GM12878 (cell line): ENCODE measurements at regions not wholly inside any gene's neighbourhood (a gene's known extent, or its start where the extent isn't known, plus 50 kb on each side); places are given as distances from the start of the nearest gene placed in this dataset.

Source experiments
- ATAC-seq: fragments of 200-7000 bp; cut with Tn5 transposase; 3 replicates; pipeline ENCODE4 v1.9.1; 2020; ENCODE audit warnings: mild to moderate bottlenecking, moderate library complexity
- BruUV-seq: library from RNA; stranded (reverse); fragments of 400-500 nt; replicated peaks from 2 replicates; lab custom pipeline; 2021; lab: Mats Ljungman, UMichigan
- CTCF ChIA-PET: fragments of 300-600 bp; sonication (Branson Sonifier 250); formaldehyde crosslinking; extraction: SDS; loops from one replicate; lab custom pipeline; 2021; ENCODE audit warnings: inconsistent platforms; lab: Yijun Ruan, JAX
- POLR2A ChIA-PET: fragments of 350-600 bp; formaldehyde crosslinking; extraction: SDS; loops from one replicate; lab custom pipeline; 2021; ENCODE audit warnings: inconsistent platforms; lab: Charles Lee
- RAD21 ChIA-PET: fragments of 300-600 bp; sonication (Branson Sonifier 250); formaldehyde crosslinking; loops from one replicate; lab custom pipeline; 2023; ENCODE audit warnings: antibody characterized with exemption; ENCODE audit not compliant: unreplicated experiment; lab: Charles Lee
- SMC1A ChIA-PET: fragments of 300-600 bp; sonication (Branson Sonifier 250); formaldehyde crosslinking; loops from one replicate; lab custom pipeline; 2023; ENCODE audit not compliant: unreplicated experiment, uncharacterized antibody; lab: Charles Lee
- DNase-seq: peaks from one replicate; pipeline ENCODE4 v3.0.0-alpha.2; 2011; ENCODE audit warnings: low read depth, low spot score
- FAIRE-seq: peaks from 3 replicates; lab custom pipeline; 2011; peaks lifted over from hg19 to GRCh38; lab: Jason Lieb, UNC
- H2AFZ ChIP-seq: 2 replicates; pipeline ENCODE4 v1.6.0; 2011; ENCODE audit warnings: low read depth, low read length, control low read depth; ENCODE audit not compliant: control insufficient read depth
- H3K27ac ChIP-seq: 2 replicates; pipeline ENCODE4 v1.5.1; 2011; ENCODE audit warnings: control low read depth; ENCODE audit not compliant: control insufficient read depth, insufficient read depth
- H3K27me3 ChIP-seq, 2 experiments: replicated peaks in 1 of 2; 2 replicates each; pipeline versions ENCODE4 v1.6.0 to v1.6.1; 2011; ENCODE audit warnings: low read length in 1 of 2; ENCODE audit not compliant: control insufficient read depth in 2 of 2, insufficient read depth in 2 of 2
- H3K36me3 ChIP-seq, 2 experiments: 2 replicates each; pipeline ENCODE4 v1.5.1; 2011; ENCODE audit warnings: low read length in 1 of 2; ENCODE audit not compliant: control insufficient read depth in 2 of 2, insufficient read depth in 2 of 2
- H3K4me1 ChIP-seq: 2 replicates; pipeline ENCODE4 v1.6.1; 2011; ENCODE audit warnings: mild to moderate bottlenecking, low read length, moderate library complexity, mixed read lengths; ENCODE audit not compliant: control insufficient read depth, insufficient read depth
- H3K4me2 ChIP-seq: 2 replicates; pipeline ENCODE4 v1.6.0; 2011; ENCODE audit warnings: control low read depth; ENCODE audit not compliant: control insufficient read depth, insufficient read depth
- H3K4me3 ChIP-seq: fragments of 200-600 bp; sonication (generic); 2 replicates; pipeline ENCODE4 v1.5.1; 2016
- H3K79me2 ChIP-seq: 2 replicates; pipeline ENCODE4 v1.6.0; 2011; ENCODE audit warnings: low read length; ENCODE audit not compliant: control insufficient read depth, insufficient read depth
- H3K9ac ChIP-seq: 2 replicates; pipeline ENCODE4 v1.8.0; 2011; ENCODE audit warnings: low read length, control low read depth, mixed read lengths; ENCODE audit not compliant: control insufficient read depth, insufficient read depth
- H3K9me3 ChIP-seq: replicated peaks from 3 replicates; pipeline ENCODE4 v1.5.1; 2011; ENCODE audit warnings: mild to moderate bottlenecking, low read length; ENCODE audit not compliant: control insufficient read depth, insufficient read depth
- H4K20me1 ChIP-seq: 2 replicates; pipeline ENCODE4 v1.6.0; 2011; ENCODE audit not compliant: control insufficient read depth, insufficient read depth
- BRCA1 ChIP-seq: IDR thresholded peaks from 2 replicates; pipeline ENCODE4 v1.6.1; 2011; ENCODE audit warnings: low read depth, low read length, improper control_type of control experiment
- EED ChIP-seq: sonication (generic); IDR thresholded peaks from 2 replicates; pipeline ENCODE4 v1.6.1; 2016; ENCODE audit warnings: antibody characterized with exemption, low read depth
- FOXM1 ChIP-seq: IDR thresholded peaks from 2 replicates; pipeline ENCODE4 v1.6.1; 2012; ENCODE audit warnings: low read depth, mild to moderate bottlenecking, inconsistent platforms, low read length, moderate library complexity
- GABPA ChIP-seq: IDR thresholded peaks from 2 replicates; pipeline ENCODE4 v1.6.1; 2014; ENCODE audit warnings: antibody characterized with exemption, low read depth, mild to moderate bottlenecking, inconsistent platforms
- MYC ChIP-seq: IDR thresholded peaks from 2 replicates; pipeline ENCODE4 v1.6.1; 2011; ENCODE audit warnings: mild to moderate bottlenecking, low read length, moderate library complexity, inconsistent platforms; ENCODE audit not compliant: insufficient read depth, insufficient replicate concordance, insufficient read length, severe bottlenecking
- NBN ChIP-seq: fragments of 450-650 bp; IDR thresholded peaks from 2 replicates; pipeline ENCODE4 v1.6.1; 2016
- NFXL1 ChIP-seq: fragments of 450-650 bp; IDR thresholded peaks from 2 replicates; pipeline ENCODE4 v1.6.1; 2017; ENCODE audit warnings: antibody characterized with exemption, mild to moderate bottlenecking, borderline replicate concordance
- STAT3 ChIP-seq: IDR thresholded peaks from 2 replicates; pipeline ENCODE4 v1.6.1; 2011; ENCODE audit warnings: low read depth, low read length, improper control_type of control experiment
- ZNF207 ChIP-seq: fragments of 450-650 bp; IDR thresholded peaks from 2 replicates; pipeline ENCODE4 v1.6.1; 2014; ENCODE audit warnings: antibody characterized with exemption, mild to moderate bottlenecking, borderline replicate concordance
- WGBS: methylation state at CpG from one replicate; pipeline ENCODE4 v1.1.6; 2016; ENCODE audit warnings: low lambda C conversion rate; ENCODE audit not compliant: insufficient replicate concordance, insufficient coverage; ENCODE audit errors: missing lambda C conversion rate; 5-methylcytosine and 5-hydroxymethylcytosine counted together
- in situ Hi-C: fragments of 300-500 bp; cut with MboI; formaldehyde crosslinking; loops from 9 replicates; pipeline ENCODE4 v1.14.3; 2018; ENCODE audit warnings: mixed read lengths
- intact Hi-C: fragments of 100-400 bp; cut with micrococcal nuclease; formaldehyde crosslinking; loops from one replicate; pipeline ENCODE4 v1.14.2; 2022; ENCODE audit not compliant: unreplicated experiment
- TF ChIP-seq, protein P1 (sequence below): fragments of 450-650 bp; IDR thresholded peaks from 2 replicates; pipeline ENCODE4 v1.6.1; 2017; ENCODE audit warnings: antibody characterized with exemption, mild to moderate bottlenecking, moderate library complexity

DNA sequence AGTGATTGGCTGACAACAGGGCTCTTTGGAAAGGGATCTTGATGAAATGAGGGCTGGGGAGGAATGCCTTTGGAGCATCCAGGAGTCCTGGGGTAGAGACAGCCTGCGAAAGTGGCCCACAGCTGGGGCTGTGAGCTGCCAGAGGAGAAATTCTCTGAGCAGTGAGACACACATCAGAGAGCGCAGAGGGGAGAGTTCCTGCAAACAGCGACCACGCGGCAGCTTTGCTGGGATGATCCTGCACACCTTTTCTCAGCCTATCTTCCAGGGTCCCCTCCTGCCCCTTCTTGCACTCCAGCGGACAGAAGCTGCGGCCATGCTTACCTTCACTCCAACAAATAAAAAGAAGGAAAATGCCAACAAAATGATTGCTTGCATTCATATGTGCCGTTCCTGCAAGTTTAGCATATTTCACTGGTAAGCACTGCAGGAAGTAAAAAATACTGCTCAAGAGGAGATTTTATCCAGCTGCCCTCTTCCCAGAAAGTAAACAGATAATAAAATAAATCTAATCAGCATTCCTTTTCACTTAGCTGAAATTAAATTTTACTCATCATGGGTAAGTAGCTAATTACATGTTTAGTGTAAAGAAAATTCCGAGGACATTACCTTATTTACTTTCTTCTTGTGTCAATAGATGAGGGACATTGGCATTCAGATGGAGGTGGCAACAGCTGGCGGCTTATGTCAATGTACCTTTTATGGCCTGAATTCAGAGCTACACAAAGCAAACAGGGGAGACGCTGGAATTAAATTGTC lies 339.9 kb upstream of the ARID1B start:
- no peak overlapping the region for H3K27ac ChIP-seq
- no peak for FAIRE-seq
- no peak overlapping the region for H2AFZ ChIP-seq
- H3K27me3 ChIP-seq: no peaks in the 10 kb centered on the region; a peak in 1 of 4 replicates
- H3K9ac ChIP-seq: no peak overlapping the region
- ChIA-PET POLR2A (no interaction called here), SMC1A (interaction anchor here (1.5 kb wide), 1 partner anchor 14 kb away, joined by 4 read pairs; no protein-coding TSS in a partner anchor), RAD21 (interaction anchor here (0.8 kb wide), 1 partner anchor 390 kb away, joined by 3 read pairs; no protein-coding TSS in a partner anchor)
- no peaks in the 10 kb centered on the region for H3K79me2 ChIP-seq
- BruUV-seq: no TSS peak
- ATAC-seq: no peak
- no peaks in the 10 kb centered on the region for H3K36me3 ChIP-seq
- H3K9me3 ChIP-seq: no peaks in the 10 kb centered on the region; the same call in 2 of the 3 replicates
- H3K4me3 ChIP-seq: no peak overlapping the region
- WGBS: 59% methylated on average over 11 of the region's 11 CpGs
- H3K4me1 ChIP-seq: no peaks in the 10 kb centered on the region
- no peak overlapping the region for H3K4me2 ChIP-seq
- DNase-seq: no peak
- no peaks in the 10 kb centered on the region for H4K20me1 ChIP-seq
- TF ChIP-seq BRCA1 (no peak), MYC (no peak), FOXM1 (no peak), STAT3 (no peak), NFXL1 (no peak), GABPA (no peak), EED (no peak), NBN (no peak), ZNF207 (no peak)
- TF ChIP-seq, protein P1, sequence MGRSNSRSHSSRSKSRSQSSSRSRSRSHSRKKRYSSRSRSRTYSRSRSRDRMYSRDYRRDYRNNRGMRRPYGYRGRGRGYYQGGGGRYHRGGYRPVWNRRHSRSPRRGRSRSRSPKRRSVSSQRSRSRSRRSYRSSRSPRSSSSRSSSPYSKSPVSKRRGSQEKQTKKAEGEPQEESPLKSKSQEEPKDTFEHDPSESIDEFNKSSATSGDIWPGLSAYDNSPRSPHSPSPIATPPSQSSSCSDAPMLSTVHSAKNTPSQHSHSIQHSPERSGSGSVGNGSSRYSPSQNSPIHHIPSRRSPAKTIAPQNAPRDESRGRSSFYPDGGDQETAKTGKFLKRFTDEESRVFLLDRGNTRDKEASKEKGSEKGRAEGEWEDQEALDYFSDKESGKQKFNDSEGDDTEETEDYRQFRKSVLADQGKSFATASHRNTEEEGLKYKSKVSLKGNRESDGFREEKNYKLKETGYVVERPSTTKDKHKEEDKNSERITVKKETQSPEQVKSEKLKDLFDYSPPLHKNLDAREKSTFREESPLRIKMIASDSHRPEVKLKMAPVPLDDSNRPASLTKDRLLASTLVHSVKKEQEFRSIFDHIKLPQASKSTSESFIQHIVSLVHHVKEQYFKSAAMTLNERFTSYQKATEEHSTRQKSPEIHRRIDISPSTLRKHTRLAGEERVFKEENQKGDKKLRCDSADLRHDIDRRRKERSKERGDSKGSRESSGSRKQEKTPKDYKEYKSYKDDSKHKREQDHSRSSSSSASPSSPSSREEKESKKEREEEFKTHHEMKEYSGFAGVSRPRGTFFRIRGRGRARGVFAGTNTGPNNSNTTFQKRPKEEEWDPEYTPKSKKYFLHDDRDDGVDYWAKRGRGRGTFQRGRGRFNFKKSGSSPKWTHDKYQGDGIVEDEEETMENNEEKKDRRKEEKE: no peak
- TF ChIP-seq, all 136 proteins: peak for 0
- CTCF ChIA-PET: interaction anchor here (1.5 kb wide), 1 partner anchor 14 kb away, joined by 3 read pairs; no protein-coding TSS in a partner anchor
- intact Hi-C loops (no loop called here), in situ Hi-C loops (no loop called here)
